GM12872 (cell line): ENCODE measurements at regions not wholly inside any gene's neighbourhood (a gene's known extent, or its start where the extent isn't known, plus 50 kb on each side); places are given as distances from the start of the nearest gene placed in this dataset.

Experiments used
- TF ChIP-seq, protein P1 (sequence below): IDR thresholded peaks from 3 replicates; pipeline ENCODE4 v1.5.1; 2011; ENCODE audit warnings: low read depth, mild to moderate bottlenecking, low read length, moderate library complexity; ENCODE audit not compliant: insufficient read depth

DNA sequence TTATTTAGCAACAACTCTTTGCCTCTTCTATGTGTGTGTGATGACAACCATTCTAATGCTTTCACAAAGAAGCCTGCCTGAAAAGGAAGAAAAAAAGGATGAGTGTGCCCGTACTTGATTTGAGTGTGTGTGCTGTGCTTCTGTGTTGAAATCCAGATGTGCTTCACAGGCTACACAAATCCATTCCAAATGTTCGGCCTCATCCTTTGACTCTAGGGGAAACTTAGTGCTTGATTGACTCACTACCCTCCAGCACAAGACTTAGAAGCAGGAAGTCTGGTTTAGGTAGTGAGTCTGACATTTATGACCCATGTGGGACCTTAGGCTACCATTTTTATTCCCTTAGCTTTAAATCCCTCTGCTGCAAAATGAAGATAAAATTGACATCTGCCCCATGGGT is 108.8 kb upstream of the PLAAT1 start:
- TF ChIP-seq, protein P1, sequence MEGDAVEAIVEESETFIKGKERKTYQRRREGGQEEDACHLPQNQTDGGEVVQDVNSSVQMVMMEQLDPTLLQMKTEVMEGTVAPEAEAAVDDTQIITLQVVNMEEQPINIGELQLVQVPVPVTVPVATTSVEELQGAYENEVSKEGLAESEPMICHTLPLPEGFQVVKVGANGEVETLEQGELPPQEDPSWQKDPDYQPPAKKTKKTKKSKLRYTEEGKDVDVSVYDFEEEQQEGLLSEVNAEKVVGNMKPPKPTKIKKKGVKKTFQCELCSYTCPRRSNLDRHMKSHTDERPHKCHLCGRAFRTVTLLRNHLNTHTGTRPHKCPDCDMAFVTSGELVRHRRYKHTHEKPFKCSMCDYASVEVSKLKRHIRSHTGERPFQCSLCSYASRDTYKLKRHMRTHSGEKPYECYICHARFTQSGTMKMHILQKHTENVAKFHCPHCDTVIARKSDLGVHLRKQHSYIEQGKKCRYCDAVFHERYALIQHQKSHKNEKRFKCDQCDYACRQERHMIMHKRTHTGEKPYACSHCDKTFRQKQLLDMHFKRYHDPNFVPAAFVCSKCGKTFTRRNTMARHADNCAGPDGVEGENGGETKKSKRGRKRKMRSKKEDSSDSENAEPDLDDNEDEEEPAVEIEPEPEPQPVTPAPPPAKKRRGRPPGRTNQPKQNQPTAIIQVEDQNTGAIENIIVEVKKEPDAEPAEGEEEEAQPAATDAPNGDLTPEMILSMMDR: no peak

DNA sequence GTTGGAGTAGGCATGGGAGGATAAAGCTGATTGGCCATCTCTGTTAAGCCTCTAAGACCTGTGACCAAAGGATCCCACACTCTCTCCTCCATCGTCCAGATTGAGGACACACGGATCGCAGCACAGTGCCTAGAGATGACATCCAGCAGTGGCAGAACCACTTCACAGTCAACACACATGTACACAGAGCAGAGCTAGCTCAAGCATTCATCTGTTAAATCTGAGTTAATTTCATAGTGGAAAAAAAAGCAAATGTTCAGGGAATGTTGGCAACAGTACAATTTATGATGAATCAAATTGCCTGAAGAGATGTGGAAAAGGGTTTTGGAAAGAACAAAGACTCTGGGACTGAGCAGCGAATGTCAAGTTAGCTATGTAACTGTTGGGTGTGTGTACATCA is 108.1 kb upstream of the PLAAT1 start:
- TF ChIP-seq, protein P1: no peak

DNA sequence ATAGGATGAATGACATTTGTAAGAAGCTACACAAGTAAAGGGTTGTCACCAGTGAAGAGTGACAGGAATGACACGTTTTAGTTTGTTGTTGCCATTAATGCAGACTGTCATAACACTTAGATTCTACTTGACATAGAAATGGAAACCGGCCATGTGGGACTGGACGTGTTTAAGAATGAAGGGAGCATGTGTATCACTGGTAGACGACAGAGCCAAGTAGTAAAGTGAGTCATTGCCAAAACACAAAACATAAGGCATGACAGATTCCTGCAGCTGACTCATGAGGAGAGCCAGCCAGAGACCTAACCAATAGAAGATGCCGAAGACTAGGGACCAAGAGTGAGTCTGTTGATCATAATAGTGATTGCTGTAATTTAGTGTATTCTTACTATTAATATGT is 106.2 kb upstream of the PLAAT1 start:
- TF ChIP-seq, protein P1: no peak

DNA sequence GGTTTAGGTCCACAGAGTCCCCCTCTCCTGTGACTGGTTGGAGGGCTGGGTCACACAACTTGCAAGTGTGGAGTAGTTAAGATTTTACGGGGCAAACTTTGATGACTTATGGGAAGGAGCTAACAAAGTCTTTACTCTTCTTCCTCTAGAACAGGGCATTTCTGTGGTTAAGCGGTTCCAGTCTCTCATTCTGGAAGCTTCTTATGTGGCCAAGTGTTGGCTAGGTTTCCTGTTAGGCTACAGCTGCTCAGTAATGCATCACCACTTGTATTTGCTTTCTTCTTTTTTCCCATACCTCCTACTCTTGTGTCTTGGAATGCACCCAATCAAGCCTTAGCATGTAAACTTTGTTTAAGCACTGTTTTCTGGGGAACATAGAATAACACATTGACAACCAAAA is 100.6 kb upstream of the PLAAT1 start:
- TF ChIP-seq, protein P1: no peak

DNA sequence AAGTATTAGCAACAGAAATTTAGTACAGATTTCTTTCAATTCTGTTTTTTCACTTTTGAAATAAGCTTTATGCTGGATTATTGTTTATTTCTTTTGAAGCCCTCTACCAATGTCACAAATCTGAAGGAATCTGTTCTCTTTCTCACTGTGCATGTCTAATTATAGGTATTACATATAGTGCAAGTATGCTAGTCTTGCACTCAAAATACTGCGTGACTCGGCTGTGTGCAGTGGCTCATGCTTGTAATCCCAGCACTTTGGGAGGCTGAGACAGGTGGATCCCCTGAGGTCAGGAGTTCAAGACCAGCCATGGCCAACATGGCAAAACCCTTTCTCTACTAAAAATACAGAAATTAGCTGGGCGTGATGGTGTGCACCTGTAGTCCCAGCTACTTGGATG is 95.8 kb upstream of the PLAAT1 start:
- TF ChIP-seq, protein P1: no peak

- TF ChIP-seq, protein P1: no peak
Observed at GRCh38 chr3:193148688-193149473, 92.1 kb upstream of the PLAAT1 start.

DNA sequence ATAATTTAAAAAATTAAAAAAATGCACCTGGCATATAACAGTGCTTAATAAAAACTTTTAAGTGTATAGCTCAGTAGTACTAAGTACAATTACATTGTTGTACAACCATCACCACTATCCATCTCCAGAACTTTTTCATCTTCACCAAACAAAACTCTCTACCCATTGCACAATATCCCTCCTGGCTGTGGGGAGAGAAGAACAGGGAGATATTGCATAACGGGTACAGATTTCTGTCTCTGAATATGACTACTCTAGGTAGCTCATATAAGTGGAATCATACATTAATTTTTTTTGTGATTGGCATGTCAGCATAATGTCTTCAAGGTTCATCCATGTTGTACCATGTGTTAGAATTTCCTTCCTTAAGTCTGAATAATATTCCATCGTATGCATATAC is 91.0 kb upstream of the PLAAT1 start:
- TF ChIP-seq, protein P1: no peak

GRCh38 chr3:193157051-193157450 is 84.0 kb upstream of the PLAAT1 start:
- TF ChIP-seq, protein P1: no peak
